ENCODE measurements at regions not wholly inside any gene's neighbourhood (a gene's known extent, or its start where the extent isn't known, plus 50 kb on each side); places are given as distances from the start of the nearest gene placed in this dataset.
A peak's percentile ranks its signal among the peaks of the same experiment; 100 is the strongest.

DNA sequence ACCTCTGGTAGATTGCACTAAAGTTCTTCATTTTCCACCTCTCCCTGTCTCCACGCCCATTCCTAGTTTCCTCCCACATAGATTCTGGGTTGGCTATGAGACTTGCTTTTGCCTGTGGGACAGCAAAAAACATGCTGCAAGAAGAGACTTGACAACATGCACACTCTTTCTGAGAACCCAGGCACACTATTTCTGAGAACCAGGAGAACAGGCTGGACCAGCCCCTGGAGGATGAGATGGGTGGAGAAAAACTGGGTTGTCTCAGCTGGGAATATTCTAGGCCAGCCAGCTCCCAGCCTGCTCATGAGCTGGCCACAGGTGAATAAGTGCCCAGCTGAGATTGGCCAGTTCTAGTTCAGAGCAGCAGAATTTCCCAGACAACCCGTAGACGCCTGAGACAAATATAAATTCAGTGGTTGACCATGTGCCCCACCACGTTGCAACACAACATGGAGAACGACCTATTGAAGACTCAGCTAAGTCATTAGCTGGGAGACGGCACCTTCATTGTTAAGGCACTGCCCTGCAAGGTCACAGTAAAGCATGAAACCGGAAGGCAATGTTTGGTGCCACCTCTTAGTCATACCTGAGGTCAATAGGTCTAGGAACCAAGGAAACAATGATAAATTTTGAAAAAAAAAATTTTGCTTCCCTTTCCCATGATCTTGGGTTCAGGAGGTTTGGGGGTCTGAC lies 92.7 kb upstream of the AKR1E2 start:
- DNase-seq (ENCODE audit: low read depth in 2 of 2): no peak

DNA sequence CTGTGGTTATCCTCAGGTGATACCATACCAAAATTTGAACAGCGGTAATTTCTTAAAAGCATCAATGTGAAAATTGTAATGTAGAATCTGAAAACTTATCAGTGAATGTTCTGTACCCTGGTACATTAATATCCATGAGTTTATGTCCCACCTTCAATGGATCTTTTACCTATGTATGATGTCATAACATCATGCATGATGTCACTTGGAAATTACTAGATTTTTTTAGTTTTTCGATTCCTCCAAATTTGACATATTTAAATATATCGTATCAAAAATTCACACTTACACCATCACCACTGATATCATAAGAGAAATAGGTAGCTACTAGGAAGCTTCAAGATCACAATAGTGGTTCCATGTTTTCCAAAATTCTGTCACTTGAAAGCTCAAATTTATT lies 95.0 kb upstream of the AKR1E2 start:
- DNase-seq (ENCODE audit: low read depth in 2 of 2): no peak

DNA sequence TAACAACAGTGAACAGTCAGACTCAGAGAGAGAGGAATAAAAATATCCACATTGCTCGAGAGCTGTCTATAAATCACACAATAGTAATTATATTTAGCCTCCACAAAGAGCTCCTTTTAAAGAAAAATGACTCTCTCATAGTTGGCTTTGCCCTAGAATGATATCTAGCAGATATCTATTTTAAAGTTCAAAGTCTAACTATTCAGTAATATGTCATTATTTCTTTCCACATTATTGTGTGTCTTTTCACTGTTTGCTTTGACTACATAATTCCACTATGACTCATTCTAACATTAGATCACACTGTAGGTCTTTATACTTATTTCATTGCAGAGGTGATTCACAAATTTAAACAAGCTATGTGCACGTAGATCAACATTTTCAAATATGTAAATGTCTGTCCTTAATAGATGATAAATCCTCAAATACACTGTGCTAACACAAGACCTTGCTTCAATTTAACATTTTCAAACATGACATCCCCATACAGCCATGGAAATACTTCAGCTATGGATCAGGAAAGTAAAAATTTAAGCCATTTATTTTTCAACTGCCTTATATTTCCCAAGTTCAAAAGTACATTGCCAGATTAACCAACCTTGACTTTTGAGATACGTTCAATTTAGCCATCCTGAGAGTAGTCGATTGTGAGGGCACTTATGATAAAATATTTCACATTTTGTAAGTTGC lies 99.9 kb upstream of the AKR1E2 start:
- DNase-seq (ENCODE audit: low read depth in 2 of 2): peak; percentile 51 to 58

DNA sequence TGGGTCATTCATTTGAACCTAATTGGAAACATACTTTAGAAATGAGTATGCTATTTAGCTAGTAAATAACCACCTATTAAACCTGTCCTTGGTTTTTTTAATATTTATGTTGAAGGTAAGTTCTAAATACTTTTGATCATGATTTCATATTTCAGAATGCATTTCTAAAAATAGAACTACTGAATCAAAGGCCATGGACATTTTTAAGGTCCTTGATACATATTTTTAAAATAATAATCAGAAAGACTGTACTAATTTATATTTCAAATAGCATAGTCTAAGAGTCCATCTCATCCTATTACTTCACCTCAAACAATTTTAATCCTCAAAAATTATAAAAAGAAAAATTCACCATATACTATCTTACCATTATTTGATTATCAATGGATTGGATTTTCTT lies 102.1 kb upstream of the AKR1E2 start:
- DNase-seq (ENCODE audit: low read depth in 2 of 2): no peak

DNA sequence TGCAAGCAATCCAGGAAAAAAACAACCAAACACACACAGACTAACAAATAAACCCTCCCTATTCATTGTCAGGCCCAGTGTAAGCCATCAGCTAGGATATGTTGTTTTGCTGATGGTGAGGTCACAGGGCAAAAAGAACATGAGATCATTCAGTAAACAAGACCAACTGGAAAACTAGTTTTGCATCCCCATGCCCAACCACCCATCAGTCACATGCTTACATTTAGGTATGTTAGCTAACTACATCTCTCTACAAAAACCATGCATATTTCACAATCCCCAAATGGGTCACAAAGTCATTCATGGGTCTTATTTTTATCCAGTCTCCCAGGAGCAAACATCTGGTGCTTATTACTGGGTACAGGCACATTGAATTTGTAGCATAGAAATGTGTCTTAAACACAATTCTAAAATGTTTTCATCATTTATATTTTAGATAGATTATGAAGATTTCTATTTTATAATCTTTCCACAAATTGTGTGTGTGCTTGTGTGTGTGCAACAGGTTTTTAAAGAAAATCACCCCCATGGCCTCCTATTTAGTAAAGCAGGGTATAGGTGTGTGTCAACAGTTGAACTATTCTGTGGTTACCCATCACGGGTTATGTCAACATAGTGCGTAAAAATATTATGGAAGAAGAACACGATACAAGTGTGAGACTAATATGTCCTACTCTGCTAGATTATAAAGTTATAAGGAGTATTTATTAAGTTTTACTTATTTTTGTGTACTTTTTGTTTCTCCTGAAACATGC lies 103.8 kb upstream of the AKR1E2 start:
- peak; percentile 50 to 52 for DNase-seq (ENCODE audit: low read depth in 2 of 2)

DNA sequence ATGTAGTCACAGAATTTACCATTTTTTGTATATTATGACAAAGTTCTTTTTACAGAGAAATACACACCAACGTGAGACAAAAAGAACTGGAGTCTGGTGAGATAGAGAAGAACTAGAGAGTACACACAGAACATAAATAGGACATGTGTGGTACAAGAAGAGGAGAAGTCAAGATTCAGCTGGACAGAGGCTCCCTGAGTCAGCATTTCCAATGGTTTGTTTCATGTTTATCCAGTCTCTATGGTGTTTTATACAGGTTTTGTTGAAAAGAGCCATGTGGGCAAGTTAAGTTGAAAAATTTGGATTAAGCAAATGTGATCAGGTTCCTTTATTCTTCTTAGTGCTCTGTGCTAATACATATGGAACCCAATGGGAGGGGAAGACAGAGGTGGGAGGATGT lies 105.5 kb upstream of the AKR1E2 start:
- DNase-seq (ENCODE audit: low read depth in 2 of 2): no peak

DNA sequence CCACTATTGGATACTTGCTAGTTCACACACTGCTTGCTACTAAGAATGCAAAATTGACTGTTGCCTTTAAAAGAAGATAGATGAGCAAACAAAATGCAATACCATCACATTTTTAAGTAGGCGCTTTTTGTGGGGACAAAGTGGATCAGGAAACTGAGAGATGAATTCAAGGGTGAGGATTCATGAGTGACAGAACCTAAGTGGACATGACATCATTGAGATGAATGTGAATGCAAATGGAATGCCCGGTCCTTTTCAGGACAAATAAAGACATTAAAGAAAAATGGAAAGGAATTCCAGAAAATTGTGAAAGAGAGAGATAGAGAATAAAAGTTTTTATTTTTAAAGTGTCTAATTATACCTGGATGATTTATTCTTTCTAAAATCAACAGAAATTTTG lies 106.3 kb upstream of the AKR1E2 start:
- DNase-seq (ENCODE audit: low read depth in 2 of 2): no peak

DNA sequence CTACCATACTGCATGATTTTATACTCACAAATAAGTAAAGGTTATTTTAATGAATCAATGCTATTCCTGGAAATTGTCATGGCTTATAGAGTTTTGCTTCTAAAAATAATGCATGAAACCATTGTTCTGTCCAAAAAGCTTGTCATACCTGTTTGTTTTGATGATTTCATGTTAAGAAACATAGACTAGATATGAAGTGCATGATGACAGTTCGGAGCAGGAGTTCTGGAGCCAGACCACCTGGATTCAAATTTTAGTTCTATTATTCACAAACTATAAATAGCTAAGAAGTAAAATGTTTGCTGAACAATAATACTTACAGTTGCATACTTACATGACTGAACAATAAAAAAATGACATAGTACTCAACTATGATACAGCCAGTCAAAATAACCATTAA lies 107.0 kb upstream of the AKR1E2 start:
- no peak for DNase-seq (ENCODE audit: low read depth in 2 of 2)

DNA sequence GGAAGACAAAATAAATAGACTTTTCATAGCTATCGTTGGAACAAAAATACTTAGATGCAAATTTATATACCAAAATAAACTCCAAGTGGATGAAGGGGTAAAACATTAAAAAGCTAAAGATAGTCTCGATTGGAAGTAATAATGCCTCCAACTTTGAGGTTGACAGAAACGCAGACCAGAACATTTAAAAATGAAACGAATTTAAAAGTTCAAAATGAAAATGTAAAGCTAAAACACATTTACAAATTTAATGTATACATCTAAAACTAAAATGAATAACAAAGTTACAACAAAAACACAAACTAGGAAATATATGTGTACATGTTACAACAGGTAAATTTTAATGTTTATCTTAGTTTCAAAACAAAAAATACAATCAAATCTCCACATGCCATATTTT lies 107.5 kb upstream of the AKR1E2 start:
- DNase-seq (ENCODE audit: low read depth in 2 of 2): no peak

DNA sequence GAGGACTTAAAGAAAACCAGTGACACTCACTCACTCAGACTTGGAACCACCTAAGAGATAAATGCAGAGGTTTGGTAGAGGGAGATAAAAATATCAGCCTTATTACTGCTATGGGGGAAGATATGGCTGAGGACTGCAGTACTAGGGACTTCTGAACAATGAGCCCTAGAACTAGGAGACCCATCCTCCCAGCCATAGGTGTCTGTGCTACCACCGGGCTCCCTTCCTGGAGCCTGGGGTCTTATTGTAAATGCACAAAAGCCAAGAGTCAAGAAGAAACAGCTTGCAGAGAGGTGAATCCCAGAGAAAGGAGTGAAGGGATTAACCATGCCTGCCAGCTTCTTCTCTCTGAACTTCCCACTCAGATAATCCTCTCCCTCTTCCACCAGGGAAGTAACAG lies 108.3 kb upstream of the AKR1E2 start:
- DNase-seq (ENCODE audit: low read depth in 2 of 2): no peak

DNA sequence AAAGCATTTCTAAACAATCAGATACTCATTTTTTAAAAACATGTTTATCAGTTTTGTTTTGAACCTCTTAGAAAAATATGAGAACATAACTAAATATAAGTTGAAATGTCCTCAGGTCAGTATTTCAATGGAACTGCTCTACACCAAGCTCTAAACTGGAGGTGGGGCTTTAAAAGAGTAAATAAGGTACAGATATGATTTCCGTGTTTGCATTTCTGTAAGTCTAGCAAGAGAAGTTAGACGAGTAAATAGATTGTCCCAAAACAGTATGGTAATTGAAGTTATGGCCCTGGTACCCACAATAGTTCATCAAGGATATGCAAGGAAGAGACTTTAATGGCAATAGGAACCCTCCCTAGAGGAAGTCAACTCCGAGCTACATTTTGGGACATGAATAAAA lies 115.1 kb upstream of the AKR1E2 start:
- DNase-seq (ENCODE audit: low read depth in 2 of 2): no peak

DNA sequence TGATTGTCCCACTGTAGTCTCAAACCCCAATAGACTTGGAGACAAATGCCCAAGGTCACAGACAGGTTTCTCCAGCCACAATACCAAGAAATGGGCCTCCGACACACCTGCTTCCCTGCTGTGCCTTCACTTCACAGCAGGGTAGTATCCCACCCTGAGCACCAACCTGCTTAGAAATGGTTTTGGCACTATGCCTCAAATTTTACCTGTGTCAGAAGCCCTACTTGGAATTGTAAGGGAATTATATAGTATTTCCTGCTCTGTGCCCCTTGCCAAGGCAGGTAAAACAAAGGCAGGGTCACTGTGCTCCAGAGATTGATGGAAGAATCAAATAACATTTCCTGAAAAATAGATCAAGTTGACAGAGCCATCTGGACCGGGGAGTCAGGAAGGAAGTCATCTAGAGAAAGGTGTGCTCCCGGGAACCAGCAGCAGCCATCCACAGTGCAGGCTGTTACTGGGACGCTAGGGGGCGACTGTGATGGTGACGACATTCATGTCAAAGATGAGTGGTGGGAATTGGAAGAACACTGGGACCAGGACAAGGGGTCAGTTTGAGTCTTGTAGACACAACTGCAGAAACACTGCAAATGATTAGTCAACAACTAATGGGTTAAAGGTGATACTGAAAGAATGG lies 117.8 kb upstream of the AKR1E2 start:
- DNase-seq (ENCODE audit: low read depth in 2 of 2): no peak

DNA sequence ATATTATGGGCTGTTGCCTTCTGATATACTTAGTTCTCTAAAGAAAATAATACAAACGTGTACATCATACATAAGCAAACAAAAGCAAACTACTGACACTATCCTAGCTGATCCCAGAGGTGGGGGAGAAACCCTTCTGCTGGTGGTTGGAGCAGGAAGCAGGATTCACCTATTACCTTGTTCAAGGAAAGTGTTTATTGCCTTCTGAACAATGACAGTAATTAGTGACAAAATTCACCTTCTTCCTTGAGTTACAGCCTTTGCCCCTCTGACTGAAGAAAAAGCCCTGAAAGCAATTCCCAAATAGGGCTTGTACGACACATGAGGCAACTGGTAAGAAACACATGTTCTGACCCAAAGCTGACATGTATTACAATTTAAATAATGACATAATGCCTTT lies 118.8 kb upstream of the AKR1E2 start:
- no peak for DNase-seq (ENCODE audit: low read depth in 2 of 2)

DNA sequence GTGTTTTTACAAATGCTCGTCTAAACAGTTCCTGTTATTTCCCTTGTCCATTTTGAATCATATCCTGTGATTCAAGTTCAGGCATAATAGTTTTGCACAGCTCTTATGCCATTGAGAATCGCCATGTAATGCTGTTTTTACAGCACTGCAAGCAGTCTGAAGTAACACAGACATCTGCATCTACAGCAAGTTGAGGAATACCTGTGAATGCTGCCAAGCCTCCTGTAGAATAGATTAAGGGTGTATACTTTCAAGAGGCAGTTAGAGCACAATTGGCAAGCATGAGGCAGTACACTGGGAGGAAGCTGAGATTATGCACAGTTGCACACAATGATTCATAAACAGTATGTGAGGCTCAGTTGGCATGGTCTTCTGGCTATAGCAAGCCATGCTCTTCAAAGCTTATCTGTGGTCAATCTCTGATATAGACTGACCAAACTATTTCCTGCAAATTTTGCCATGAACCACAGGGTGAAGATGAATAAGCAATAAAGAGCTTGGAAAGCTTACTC lies 121.9 kb upstream of the AKR1E2 start:
- peak; percentile 74 to 76 for DNase-seq (ENCODE audit: low read depth in 2 of 2)

DNA sequence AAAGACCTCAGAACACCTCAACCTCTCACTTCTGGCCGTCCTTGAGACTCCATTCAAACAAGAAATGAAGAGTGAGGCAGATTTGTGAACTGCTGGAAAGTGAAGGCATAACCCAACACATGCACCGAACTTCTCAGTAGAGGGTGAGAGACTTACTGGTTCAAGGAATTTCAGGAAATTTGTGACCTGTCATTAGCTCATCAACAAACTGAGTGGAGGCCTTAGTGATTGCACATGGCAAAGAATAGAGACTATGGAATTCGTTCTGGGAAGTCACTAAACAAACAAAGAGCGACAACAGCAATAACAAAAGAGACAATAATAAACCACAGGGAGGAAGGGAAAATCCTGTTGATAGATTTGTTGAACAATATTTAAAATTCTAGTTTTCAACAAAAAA lies 125.0 kb upstream of the AKR1E2 start:
- DNase-seq (ENCODE audit: low read depth in 2 of 2): no peak

DNA sequence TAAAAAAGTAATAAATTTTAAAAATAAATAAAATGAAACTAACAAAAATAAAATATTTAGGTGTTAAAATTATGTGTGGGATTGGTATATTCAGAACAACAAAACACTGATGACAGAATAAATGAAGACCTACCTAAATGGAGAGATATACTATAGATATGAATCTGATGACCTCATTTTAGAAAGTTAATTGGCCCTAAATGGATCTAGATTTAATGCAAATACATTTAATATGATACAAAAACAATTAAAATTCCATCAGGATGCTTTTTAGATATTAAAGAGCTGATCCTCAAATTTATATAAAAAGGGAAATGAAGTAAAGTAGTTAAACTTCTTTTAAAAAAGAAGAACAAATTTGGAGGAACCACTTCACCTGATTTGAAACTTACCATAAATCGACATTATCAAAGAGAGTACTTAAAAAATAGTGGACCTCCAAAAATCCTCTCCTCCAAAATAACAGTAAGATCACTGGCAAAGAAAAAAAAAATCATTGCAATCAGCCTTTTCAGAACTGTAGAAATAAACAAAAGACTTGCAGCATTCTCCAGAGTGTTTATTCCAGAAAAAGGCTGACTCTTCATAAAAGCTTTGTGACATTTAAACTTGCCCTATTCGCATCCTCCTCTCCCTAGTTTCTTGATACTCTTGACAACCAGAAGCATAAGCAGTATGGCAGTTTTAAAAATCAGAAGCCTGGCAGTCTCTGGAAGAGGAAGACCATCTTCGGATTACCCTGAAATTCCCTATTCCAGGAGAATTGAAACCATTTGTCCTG lies 125.9 kb upstream of the AKR1E2 start:
- DNase-seq (ENCODE audit: low read depth in 2 of 2): no peak

DNA sequence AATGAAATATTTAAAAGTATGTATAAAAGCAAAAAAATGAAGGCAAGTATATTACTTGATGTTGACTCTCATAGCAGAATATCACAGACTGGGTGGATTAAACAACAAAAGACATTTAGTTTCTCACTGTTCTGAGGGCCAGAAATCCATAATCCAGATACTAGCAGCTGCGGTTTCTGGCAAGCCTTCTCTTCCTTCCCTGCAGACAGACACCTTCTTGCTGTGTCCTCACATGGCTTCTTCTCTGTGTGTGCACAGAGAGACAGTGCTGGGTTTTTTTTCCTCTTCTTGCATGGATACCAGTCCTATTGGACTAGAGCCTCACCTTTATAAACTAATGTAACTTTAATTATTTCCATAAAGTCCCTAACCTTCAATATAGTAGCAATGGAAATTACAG lies 127.9 kb upstream of the AKR1E2 start:
- DNase-seq (ENCODE audit: low read depth in 2 of 2): no peak

DNA sequence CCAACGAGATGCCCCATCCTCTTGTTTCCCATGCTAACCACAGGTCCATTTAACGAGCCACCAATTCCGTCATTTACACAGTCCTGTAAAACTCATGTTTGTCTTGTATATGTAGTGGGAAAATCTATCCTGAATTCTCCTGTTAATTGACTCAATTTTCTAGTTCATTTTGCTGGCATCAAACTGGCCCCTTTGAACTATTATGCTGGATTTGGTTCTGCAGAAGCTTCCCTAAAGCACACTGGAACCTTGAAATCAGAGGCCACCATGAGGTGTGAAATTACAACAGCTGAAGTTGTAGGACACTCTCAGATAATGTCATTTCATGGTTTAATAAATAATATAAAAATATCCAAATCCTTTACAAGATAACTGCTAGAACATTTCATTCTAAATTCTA lies 129.8 kb upstream of the AKR1E2 start:
- no peak for DNase-seq (ENCODE audit: low read depth in 2 of 2)

DNA sequence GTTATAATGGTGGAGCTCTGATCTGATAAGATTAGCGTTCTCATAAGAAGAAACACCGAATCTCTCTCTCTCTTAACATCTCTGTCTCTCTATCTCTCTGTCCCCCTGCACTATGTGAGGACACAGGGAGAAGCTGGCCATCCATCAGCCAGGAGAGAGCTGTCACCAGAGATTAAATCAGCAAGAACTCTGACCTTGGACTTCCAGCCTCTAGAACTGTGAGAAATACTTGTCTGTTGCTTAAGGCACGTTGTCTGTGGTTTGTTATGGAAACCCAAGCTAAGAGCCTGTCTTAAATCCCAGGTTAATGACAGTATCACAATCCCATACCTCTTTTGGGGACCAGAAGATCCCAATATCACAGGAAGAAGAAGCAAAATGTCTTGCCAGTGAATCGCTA lies 132.0 kb upstream of the AKR1E2 start:
- no peak for DNase-seq (ENCODE audit: low read depth in 2 of 2)

DNA sequence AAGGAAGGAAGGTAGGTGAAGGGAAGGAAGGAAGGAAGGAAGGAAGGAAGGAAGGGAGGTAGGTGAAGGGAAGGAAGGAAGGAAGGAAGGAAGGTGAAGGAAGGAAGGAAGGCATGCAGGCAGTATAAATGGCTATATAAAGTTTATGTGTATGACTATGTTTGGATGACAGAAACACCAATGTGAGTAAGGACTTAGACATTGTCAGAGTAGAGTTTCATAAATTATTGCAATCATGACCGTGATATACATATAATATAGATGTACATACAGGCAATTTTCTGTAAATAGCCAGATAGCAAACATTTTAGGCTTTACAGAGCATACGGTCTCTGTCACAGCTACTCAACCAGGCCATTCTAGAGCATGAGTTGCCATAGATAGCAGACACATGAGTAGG lies 133.8 kb upstream of the AKR1E2 start:
- no peak for DNase-seq (ENCODE audit: low read depth in 2 of 2)

DNA sequence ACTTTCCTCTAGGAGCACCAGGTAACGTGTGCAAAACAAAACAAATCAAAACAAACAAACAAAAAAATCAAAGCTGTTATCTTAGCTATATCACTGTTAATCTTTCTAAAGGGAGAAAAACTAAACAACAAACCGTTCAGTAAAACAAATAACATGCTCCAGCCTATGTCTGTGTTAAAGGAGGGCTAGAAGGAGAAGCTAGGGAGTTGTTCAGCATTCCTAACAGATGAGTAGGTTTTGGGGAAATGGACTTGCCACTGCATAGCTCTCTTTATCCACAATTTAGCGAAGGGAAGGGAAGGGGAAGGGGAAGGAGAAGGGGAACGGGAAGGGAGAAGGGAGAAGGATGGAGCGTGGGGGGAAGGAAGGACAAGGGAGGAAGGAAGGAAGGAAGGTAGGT lies 134.2 kb upstream of the AKR1E2 start:
- no peak for DNase-seq (ENCODE audit: low read depth in 2 of 2)

DNA sequence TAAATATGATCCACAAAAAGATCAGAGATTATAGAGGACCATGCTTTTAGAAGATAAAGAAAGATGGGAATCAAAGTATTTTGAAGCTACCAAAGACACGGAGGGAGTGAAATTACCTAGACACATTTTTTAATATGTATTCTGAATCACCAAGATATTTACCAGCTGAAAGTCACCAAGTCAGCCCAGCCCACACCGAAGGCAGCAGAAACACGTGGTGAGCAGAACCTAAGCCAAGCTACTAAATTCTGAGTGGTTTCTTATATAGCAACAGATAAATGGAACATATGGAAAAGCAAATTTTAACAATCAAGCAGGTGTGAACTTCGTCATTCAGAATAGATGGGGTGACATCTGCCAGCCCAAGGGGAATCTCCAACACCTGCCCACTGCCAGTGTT lies 134.7 kb upstream of the AKR1E2 start:
- DNase-seq (ENCODE audit: low read depth in 2 of 2): no peak

Measured in fibroblast of skin of left biceps (primary cell).